Panc1 (cell line): ENCODE measurements at regions not wholly inside any gene's neighbourhood (a gene's known extent, or its start where the extent isn't known, plus 50 kb on each side); places are given as distances from the start of the nearest gene placed in this dataset.
"Not testable (repeated sequence)": the region's sequence is repeated elsewhere in the genome, so short reads cannot be mapped to it uniquely, and the experiment has no call there.

Source experiments
- CTCF ChIP-seq: fragments of 450-650 bp; IDR thresholded peaks from 2 replicates; pipeline ENCODE4 v1.5.1; 2017; ENCODE audit warnings: mild to moderate bottlenecking
- POLR2AphosphoS5 ChIP-seq: IDR thresholded peaks from 2 replicates; pipeline ENCODE4 v1.6.1; 2012; ENCODE audit warnings: mild to moderate bottlenecking, low read depth, low read length, moderate library complexity
- SIN3A ChIP-seq: IDR thresholded peaks from 2 replicates; pipeline ENCODE4 v1.6.1; 2012; ENCODE audit warnings: low read depth, mild to moderate bottlenecking, low read length, moderate library complexity, borderline replicate concordance; ENCODE audit not compliant: insufficient read depth
- TCF7L2 ChIP-seq: IDR thresholded peaks from 2 replicates; pipeline ENCODE4 v1.6.1; 2011; ENCODE audit warnings: mild to moderate bottlenecking, low read depth, low read length, inconsistent platforms
- TF ChIP-seq, protein P1 (sequence below), 2 experiments: IDR thresholded peaks; 2 replicates each; pipeline ENCODE4 v1.6.1; 2011 to 2012; ENCODE audit warnings: low read depth in 2 of 2, control low read depth in 1 of 2, low read length in 1 of 2, mild to moderate bottlenecking in 1 of 2, moderate library complexity in 1 of 2; ENCODE audit not compliant: insufficient read depth in 1 of 2

DNA sequence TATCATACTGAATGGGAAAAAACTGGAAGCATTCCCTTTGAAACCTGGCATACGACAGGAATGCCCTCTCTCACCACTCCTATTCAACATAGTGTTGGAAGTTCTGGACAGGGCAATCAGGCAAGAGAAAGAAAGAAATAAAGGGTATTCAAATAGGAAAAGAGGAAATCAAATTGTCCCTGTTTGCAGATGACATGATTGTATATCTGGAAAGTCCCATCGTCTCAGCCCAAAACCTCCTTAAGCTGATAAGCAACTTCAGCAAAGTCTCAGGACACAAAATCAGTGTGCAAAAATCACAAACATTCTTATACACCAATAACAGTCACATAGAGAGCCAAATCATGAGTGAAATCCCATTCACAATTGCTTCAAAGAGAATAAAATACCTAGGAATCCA, 171.9 kb upstream of the CDKN2B start:
- TF ChIP-seq, protein P1, sequence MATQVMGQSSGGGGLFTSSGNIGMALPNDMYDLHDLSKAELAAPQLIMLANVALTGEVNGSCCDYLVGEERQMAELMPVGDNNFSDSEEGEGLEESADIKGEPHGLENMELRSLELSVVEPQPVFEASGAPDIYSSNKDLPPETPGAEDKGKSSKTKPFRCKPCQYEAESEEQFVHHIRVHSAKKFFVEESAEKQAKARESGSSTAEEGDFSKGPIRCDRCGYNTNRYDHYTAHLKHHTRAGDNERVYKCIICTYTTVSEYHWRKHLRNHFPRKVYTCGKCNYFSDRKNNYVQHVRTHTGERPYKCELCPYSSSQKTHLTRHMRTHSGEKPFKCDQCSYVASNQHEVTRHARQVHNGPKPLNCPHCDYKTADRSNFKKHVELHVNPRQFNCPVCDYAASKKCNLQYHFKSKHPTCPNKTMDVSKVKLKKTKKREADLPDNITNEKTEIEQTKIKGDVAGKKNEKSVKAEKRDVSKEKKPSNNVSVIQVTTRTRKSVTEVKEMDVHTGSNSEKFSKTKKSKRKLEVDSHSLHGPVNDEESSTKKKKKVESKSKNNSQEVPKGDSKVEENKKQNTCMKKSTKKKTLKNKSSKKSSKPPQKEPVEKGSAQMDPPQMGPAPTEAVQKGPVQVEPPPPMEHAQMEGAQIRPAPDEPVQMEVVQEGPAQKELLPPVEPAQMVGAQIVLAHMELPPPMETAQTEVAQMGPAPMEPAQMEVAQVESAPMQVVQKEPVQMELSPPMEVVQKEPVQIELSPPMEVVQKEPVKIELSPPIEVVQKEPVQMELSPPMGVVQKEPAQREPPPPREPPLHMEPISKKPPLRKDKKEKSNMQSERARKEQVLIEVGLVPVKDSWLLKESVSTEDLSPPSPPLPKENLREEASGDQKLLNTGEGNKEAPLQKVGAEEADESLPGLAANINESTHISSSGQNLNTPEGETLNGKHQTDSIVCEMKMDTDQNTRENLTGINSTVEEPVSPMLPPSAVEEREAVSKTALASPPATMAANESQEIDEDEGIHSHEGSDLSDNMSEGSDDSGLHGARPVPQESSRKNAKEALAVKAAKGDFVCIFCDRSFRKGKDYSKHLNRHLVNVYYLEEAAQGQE (IDR thresholded peaks at IDR 0.05; ENCODE audit: insufficient read depth in 1 of 2, low read depth in 2 of 2, low read length in 1 of 2): not testable (repeated sequence)
- not testable (repeated sequence) for TF ChIP-seq POLR2AphosphoS5, CTCF, SIN3A, TCF7L2
